Tibial artery (tissue), 4 donors: ENCODE measurements at regions not wholly inside any gene's neighbourhood (a gene's known extent, or its start where the extent isn't known, plus 50 kb on each side); places are given as distances from the start of the nearest gene placed in this dataset.

ENCODE experiments used
- DNase-seq, 2 donors: peaks; one replicate each; pipeline ENCODE4 v3.0.0-alpha.2; 2019
- H3K27ac ChIP-seq, 2 donors: fragments of 200-600 bp; sonication (generic) in 1 of 2; 1 replicate in 1 of 2; 2 replicates in 1 of 2; pipeline ENCODE4 v1.5.1; 2018 to 2019; ENCODE audit warnings: mild to moderate bottlenecking in 1 of 2
- H3K27me3 ChIP-seq, 2 donors: fragments of 200-600 bp; sonication (generic) in 1 of 2; one replicate each; pipeline versions ENCODE4 v1.5.1 to v1.6.0; 2016 to 2019
- H3K36me3 ChIP-seq, 3 donors: fragments of 200-600 bp; sonication (generic) in 2 of 3; one replicate each; pipeline ENCODE4 v1.5.1; 2016 to 2019; ENCODE audit warnings: mild to moderate bottlenecking in 2 of 3
- H3K4me1 ChIP-seq, 4 donors: fragments of 200-600 bp; sonication (generic) in 2 of 4; 1 replicate in 3 of 4; 2 replicates in 1 of 4; pipeline ENCODE4 v1.5.1; 2016 to 2019
- H3K4me3 ChIP-seq, 2 donors: fragments of 200-600 bp; sonication (generic) in 1 of 2; 1 replicate in 1 of 2; 2 replicates in 1 of 2; pipeline ENCODE4 v1.5.1; 2018 to 2019; ENCODE audit warnings: mild to moderate bottlenecking in 2 of 2
- H3K9me3 ChIP-seq, 3 donors: fragments of 200-600 bp; sonication (generic) in 1 of 3; one replicate each; pipeline ENCODE4 v1.5.1; 2016 to 2019
- intact Hi-C: fragments of 100-400 bp; cut with DNase I; formaldehyde crosslinking; loops from one replicate; pipeline ENCODE4 v1.15.0; 2023; ENCODE audit warnings: low total_unique reads
- TF ChIP-seq, protein P1 (sequence below), 2 experiments: fragments of 200-600 bp in 1 of 2; fragments of 450-650 bp in 1 of 2; IDR thresholded peaks; one replicate each; pipeline ENCODE4 v1.5.1; 2017 to 2019; ENCODE audit warnings: antibody characterized with exemption in 2 of 2, mild to moderate bottlenecking in 1 of 2, moderate library complexity in 1 of 2

DNA sequence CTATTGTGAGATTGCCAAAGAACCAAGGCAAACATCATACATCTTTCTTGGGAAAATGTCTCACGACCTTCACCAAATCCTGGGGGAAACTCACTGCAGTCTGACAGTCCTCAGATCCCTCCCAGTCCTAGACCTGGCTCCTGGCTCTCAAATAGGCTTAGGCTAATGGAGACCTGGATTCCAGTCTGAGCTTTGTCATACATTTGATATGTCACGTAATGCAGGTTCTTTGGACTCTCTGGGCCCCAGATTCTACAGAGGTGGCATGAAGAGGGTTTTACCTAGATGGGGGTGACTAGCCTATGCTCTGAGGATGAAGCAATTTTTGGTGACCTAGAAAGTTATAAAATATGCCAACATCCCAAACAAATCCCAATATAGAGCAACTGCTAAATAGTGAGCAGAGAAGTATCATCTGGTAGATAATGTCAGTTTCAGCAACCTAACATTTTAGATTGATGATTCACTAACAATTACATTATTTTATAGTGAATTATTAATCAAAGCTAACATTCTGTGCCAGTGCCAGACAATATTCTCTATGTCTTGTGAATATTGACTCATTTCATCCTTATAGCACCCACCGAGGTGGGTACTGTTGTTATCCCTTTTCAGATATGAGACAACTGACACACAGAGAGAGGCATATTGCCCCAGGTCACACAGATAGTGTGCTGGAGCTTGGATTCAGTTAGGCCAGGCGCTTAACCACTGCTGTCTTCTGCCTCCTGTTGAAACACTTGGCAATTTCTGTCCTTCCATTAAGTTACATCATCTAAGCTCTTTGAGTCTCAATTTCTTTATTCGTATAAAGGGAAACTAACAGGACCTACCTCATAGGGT is 195.4 kb upstream of the MAMLD1 start:
- Histone ChIP-seq H3K27ac (no peak overlapping the region), H3K36me3 (no peaks in the 10 kb centered on the region), H3K27me3 (no peaks in the 10 kb centered on the region), H3K4me1 (no peaks in the 10 kb centered on the region), H3K4me3 (no peak overlapping the region), H3K9me3 (no peaks in the 10 kb centered on the region)
- intact Hi-C loops = no loop called here
- TF ChIP-seq, protein P1, sequence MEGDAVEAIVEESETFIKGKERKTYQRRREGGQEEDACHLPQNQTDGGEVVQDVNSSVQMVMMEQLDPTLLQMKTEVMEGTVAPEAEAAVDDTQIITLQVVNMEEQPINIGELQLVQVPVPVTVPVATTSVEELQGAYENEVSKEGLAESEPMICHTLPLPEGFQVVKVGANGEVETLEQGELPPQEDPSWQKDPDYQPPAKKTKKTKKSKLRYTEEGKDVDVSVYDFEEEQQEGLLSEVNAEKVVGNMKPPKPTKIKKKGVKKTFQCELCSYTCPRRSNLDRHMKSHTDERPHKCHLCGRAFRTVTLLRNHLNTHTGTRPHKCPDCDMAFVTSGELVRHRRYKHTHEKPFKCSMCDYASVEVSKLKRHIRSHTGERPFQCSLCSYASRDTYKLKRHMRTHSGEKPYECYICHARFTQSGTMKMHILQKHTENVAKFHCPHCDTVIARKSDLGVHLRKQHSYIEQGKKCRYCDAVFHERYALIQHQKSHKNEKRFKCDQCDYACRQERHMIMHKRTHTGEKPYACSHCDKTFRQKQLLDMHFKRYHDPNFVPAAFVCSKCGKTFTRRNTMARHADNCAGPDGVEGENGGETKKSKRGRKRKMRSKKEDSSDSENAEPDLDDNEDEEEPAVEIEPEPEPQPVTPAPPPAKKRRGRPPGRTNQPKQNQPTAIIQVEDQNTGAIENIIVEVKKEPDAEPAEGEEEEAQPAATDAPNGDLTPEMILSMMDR (IDR thresholded peaks at IDR 0.05) = no peak
- no peak for DNase-seq

DNA sequence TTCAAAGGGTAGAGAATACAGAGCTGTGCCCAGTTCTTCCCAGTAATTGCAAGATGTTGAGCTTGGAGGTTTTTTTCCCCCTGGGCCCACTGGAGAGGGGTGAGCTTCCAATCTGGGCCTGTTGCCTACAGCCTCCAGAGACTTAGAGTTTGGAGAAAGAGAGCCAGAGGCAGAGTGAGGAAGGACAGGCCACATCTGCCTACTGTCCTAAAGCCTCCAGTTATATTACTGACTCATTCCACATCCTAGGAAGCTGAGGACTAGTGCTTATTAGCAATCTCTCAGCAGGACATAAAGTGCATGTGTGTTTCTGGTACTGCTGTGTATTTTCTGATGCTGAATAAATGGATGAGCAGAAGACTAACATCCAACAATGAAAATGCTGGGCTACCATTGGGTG is 181.0 kb upstream of the MAMLD1 start:
- H3K27ac ChIP-seq = no peak overlapping the region
- TF ChIP-seq, protein P1 (IDR thresholded peaks at IDR 0.05) = no peak
- no peaks in the 10 kb centered on the region for H3K27me3 ChIP-seq
- no peaks in the 10 kb centered on the region for H3K9me3 ChIP-seq
- intact Hi-C loops = no loop called here
- no peak overlapping the region for H3K4me3 ChIP-seq
- H3K4me1 ChIP-seq = no peaks in the 10 kb centered on the region
- DNase-seq = no peak
- H3K36me3 ChIP-seq = no peaks in the 10 kb centered on the region

DNA sequence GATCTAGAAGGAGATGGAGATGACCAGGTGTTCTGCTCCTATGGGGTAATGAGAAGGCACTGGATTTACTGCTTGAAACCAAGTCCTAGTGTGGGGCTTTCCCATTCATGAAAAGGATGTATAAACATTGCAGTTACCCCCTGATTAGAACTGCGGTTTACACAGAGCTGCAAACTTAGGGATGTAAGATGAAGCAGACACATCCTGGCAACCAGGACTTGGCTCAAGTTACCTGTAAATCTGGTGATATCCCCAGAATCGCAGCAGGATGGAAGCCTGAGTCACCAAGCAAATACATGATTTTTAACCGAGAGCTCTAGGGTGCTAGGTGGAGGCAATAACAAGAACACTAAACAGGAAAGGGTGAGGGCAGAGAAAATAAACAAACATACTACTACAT is 178.6 kb upstream of the MAMLD1 start:
- Histone ChIP-seq H3K27ac (no peak overlapping the region), H3K9me3 (no peaks in the 10 kb centered on the region), H3K4me3 (no peak overlapping the region), H3K36me3 (no peaks in the 10 kb centered on the region), H3K27me3 (no peaks in the 10 kb centered on the region), H3K4me1 (no peaks in the 10 kb centered on the region)
- TF ChIP-seq, protein P1 (IDR thresholded peaks at IDR 0.05) = no peak
- no peak for DNase-seq
- intact Hi-C loops = no loop called here

DNA sequence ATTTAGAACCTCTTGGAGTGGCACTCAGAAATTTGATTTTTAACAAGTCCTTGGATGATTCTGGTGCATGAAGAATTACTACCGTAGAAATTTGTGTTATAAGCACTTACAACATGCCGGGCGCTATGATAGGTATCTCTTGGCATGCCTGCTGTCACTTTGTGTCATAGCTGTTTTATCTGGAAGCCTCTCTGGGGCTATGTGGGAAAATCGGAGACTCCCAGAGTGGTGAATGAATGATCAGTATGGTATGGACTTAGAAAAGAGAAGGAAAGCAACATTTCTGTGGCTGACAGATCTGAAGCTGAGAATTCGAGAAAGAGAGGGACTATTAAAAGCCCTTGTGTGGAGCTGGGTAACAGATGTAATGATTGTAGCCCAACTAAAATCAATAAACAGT is 177.4 kb upstream of the MAMLD1 start:
- Histone ChIP-seq H3K27ac (no peak overlapping the region), H3K4me3 (no peak overlapping the region), H3K9me3 (no peaks in the 10 kb centered on the region), H3K27me3 (no peaks in the 10 kb centered on the region), H3K36me3 (no peaks in the 10 kb centered on the region), H3K4me1 (no peaks in the 10 kb centered on the region)
- no peak for DNase-seq
- TF ChIP-seq, protein P1 (IDR thresholded peaks at IDR 0.05) = no peak
- intact Hi-C loops = no loop called here

DNA sequence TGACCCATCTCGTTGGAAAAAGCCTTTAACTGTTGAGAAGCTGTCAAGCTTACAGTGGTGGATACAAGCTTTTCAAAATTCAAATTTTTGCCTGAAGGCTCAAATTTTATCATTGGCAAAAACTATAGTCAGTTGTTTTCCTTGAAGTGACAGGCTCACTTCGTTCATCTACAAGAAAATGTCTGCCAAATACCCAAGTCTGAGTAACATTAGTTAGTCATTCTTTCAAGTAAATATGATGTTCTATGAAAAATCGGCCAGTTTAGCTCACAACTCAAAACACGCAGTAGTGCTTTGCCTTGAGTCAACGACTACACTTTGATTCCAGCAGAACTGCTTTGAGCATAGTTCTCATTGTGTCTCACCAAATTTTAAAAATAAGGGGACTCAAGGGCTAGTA is 170.3 kb upstream of the MAMLD1 start:
- Histone ChIP-seq H3K4me3 (no peak overlapping the region), H3K4me1 (no peaks in the 10 kb centered on the region), H3K27me3 (no peaks in the 10 kb centered on the region), H3K27ac (no peak overlapping the region), H3K9me3 (no peaks in the 10 kb centered on the region), H3K36me3 (no peaks in the 10 kb centered on the region)
- TF ChIP-seq, protein P1 (IDR thresholded peaks at IDR 0.05) = no peak
- no peak for DNase-seq
- intact Hi-C loops = no loop called here
